Lung (tissue), 11 donors: ENCODE measurements at regions not wholly inside any gene's neighbourhood (a gene's known extent, or its start where the extent isn't known, plus 50 kb on each side); places are given as distances from the start of the nearest gene placed in this dataset.

Source experiments
- ATAC-seq: fragments of 200-7000 bp; cut with Tn5 transposase; one replicate; pipeline ENCODE4 v1.9.1; 2020; ENCODE audit warnings: moderate number of reproducible peaks; ENCODE audit not compliant: insufficient read depth, low FRiP score
- DNase-seq, 3 donors: peaks; one replicate each; pipeline ENCODE4 v3.0.0-alpha.2; 2013 to 2017
- H3K27ac ChIP-seq, 2 donors: one replicate each; pipeline ENCODE4 v1.5.1; 2013; ENCODE audit warnings: mild to moderate bottlenecking in 2 of 2, moderate library complexity in 2 of 2, control low read depth in 1 of 2, inconsistent platforms in 1 of 2, low read depth in 1 of 2, low read length in 1 of 2
- H3K27me3 ChIP-seq, 3 donors: one replicate each; pipeline ENCODE4 v1.5.1; 2013; ENCODE audit warnings: low read length in 2 of 3; ENCODE audit not compliant: control insufficient read depth in 3 of 3, insufficient read depth in 3 of 3
- H3K36me3 ChIP-seq, 4 donors: one replicate each; pipeline ENCODE4 v1.5.1; 2013; ENCODE audit warnings: low read length in 4 of 4, mild to moderate bottlenecking in 1 of 4, moderate library complexity in 1 of 4; ENCODE audit not compliant: control insufficient read depth in 4 of 4, insufficient read depth in 4 of 4
- H3K4me1 ChIP-seq, 5 donors: one replicate each; pipeline ENCODE4 v1.5.1; 2013; ENCODE audit warnings: low read length in 5 of 5, mild to moderate bottlenecking in 2 of 5, moderate library complexity in 1 of 5; ENCODE audit not compliant: control insufficient read depth in 5 of 5, insufficient read depth in 5 of 5
- H3K4me3 ChIP-seq: one replicate; pipeline ENCODE4 v1.5.1; 2013; ENCODE audit warnings: mild to moderate bottlenecking, control low read depth, moderate library complexity
- H3K9ac ChIP-seq, 2 donors: one replicate each; pipeline ENCODE4 v1.5.1; 2013; ENCODE audit warnings: low read length in 2 of 2, control low read depth in 1 of 2; ENCODE audit not compliant: insufficient read depth in 1 of 2
- H3K9me3 ChIP-seq, 4 donors: one replicate each; pipeline ENCODE4 v1.5.1; 2013; ENCODE audit warnings: low read length in 3 of 4, mild to moderate bottlenecking in 1 of 4, moderate library complexity in 1 of 4; ENCODE audit not compliant: control insufficient read depth in 4 of 4, insufficient read depth in 3 of 4
- CTCF ChIP-seq: IDR thresholded peaks from 2 replicates; pipeline ENCODE4 v1.5.1; 2012; ENCODE audit warnings: mild to moderate bottlenecking; ENCODE audit errors: control extremely low read depth, extremely low read depth
- WGBS, 2 donors: extraction: QIAGEN DNeasy Blood & Tissue Kit; methylation state at CpG; one replicate each; pipeline ENCODE4 v1.1.7; 2013; 5-methylcytosine and 5-hydroxymethylcytosine counted together
- donor health status: control.
- donor health status: control.
- donor health status: Bipolar disorder and iron deficiency.
- donor health status: healthy.
- donor health status: DM: yes; HTN: yes; CAD: no.

GRCh38 chr1:165147799-165148198 lies 208.7 kb downstream of the LMX1A start:
- Histone ChIP-seq H3K27ac (no peak overlapping the region), H3K27me3 (peaks cover 0 to 13% (median 3%) of the 10 kb centered on the region in 3 donors), H3K36me3 (no peaks in the 10 kb centered on the region), H3K9ac (no peak overlapping the region), H3K4me3 (no peak overlapping the region), H3K9me3 (no peaks in the 10 kb centered on the region), H3K4me1 (no peaks in the 10 kb centered on the region)
- ATAC-seq (no peak), DNase-seq (no peak)
- TF ChIP-seq CTCF, result no peak
- 63 to 75% methylated on average over 2 of the region's 2 CpGs for WGBS, 2 donors

GRCh38 chr1:165144757-165145397 lies 211.6 kb downstream of the LMX1A start:
- DNase-seq, result peak; percentile 78 to 86 (median 85)
- ATAC-seq, result peak; percentile 69
- no peaks in the 10 kb centered on the region for H3K9me3 ChIP-seq
- no peaks in the 10 kb centered on the region for H3K4me1 ChIP-seq
- TF ChIP-seq CTCF, result peak; percentile 19
- H3K4me3 ChIP-seq, result no peak overlapping the region
- no peak overlapping the region for H3K27ac ChIP-seq
- H3K9ac ChIP-seq, result no peak overlapping the region
- H3K36me3 ChIP-seq, result no peaks in the 10 kb centered on the region
- H3K27me3 ChIP-seq, result peaks cover 3 to 14% (median 8%) of the 10 kb centered on the region in 3 donors
- 22 to 24% methylated on average over 12 of the region's 12 CpGs for WGBS, 2 donors

GRCh38 chr1:165143437-165144065 lies 213.0 kb downstream of the LMX1A start:
- TF ChIP-seq CTCF, result no peak
- no peak overlapping the region for H3K27ac ChIP-seq
- no peaks in the 10 kb centered on the region for H3K36me3 ChIP-seq
- WGBS, 2 donors, result 46 to 50% methylated on average over 4 of the region's 4 CpGs
- H3K4me3 ChIP-seq, result no peak overlapping the region
- no peaks in the 10 kb centered on the region for H3K9me3 ChIP-seq
- H3K9ac ChIP-seq, result no peak overlapping the region
- ATAC-seq (no peak), DNase-seq (no peak)
- H3K27me3 ChIP-seq, result peaks cover 3 to 14% (median 12%) of the 10 kb centered on the region in 3 donors
- no peaks in the 10 kb centered on the region for H3K4me1 ChIP-seq
